Keratinocyte (primary cell): ENCODE measurements at regions not wholly inside any gene's neighbourhood (a gene's known extent, or its start where the extent isn't known, plus 50 kb on each side); places are given as distances from the start of the nearest gene placed in this dataset.

Source experiments
- DNase-seq: peaks from one replicate; pipeline ENCODE4 v3.0.0-alpha.2; 2011; ENCODE audit warnings: low read depth, missing footprints, low spot score
- FAIRE-seq: peaks from 2 replicates; lab custom pipeline; 2011; peaks lifted over from hg19 to GRCh38; lab: Jason Lieb, UNC
- H2AFZ ChIP-seq: 2 replicates; pipeline ENCODE4 v1.6.0; 2012; ENCODE audit warnings: low read length, control low read depth, inconsistent platforms; ENCODE audit not compliant: control insufficient read depth
- H3K27ac ChIP-seq: 2 replicates; pipeline ENCODE4 v1.5.1; 2011; ENCODE audit warnings: low read length; ENCODE audit not compliant: control insufficient read depth, insufficient read depth
- H3K27me3 ChIP-seq: 3 replicates; pipeline ENCODE4 v1.6.0; 2011; ENCODE audit warnings: low read length; ENCODE audit not compliant: control insufficient read depth, insufficient read depth; ENCODE audit errors: extremely low read depth
- H3K36me3 ChIP-seq, 2 experiments: 2 replicates in 1 of 2; 3 replicates in 1 of 2; pipeline ENCODE4 v1.5.1; 2011; ENCODE audit warnings: low read length in 2 of 2, mild to moderate bottlenecking in 1 of 2; ENCODE audit not compliant: control insufficient read depth in 2 of 2, insufficient read depth in 2 of 2; ENCODE audit errors: extremely low read depth in 1 of 2
- H3K4me1 ChIP-seq: 3 replicates; pipeline ENCODE4 v1.5.1; 2011; ENCODE audit warnings: low read length; ENCODE audit not compliant: control insufficient read depth, insufficient read depth; ENCODE audit errors: extremely low read depth
- H3K4me2 ChIP-seq: 3 replicates; pipeline ENCODE4 v1.6.0; 2011; ENCODE audit warnings: low read depth, low read length; ENCODE audit not compliant: control insufficient read depth, insufficient read depth; ENCODE audit errors: extremely low read depth
- H3K4me3 ChIP-seq, 3 experiments: fragments of 200-600 bp in 1 of 3; sonication (generic) in 1 of 3; 2 replicates in 2 of 3; 3 replicates in 1 of 3; pipeline ENCODE4 v1.5.1; 2011 to 2016; ENCODE audit warnings: low read length in 3 of 3, mild to moderate bottlenecking in 3 of 3, control low read depth in 2 of 3, inconsistent platforms in 1 of 3, low read depth in 1 of 3, mixed read lengths in 1 of 3, mixed run types in 1 of 3, moderate library complexity in 1 of 3; ENCODE audit not compliant: control insufficient read depth in 2 of 3, insufficient read depth in 2 of 3; ENCODE audit errors: extremely low read depth in 1 of 3
- H3K79me2 ChIP-seq: 2 replicates; pipeline ENCODE4 v1.6.0; 2012; ENCODE audit warnings: low read length; ENCODE audit not compliant: control insufficient read depth, insufficient read depth
- H3K9ac ChIP-seq: 3 replicates; pipeline ENCODE4 v1.6.0; 2011; ENCODE audit warnings: low read length; ENCODE audit not compliant: control insufficient read depth, insufficient read depth; ENCODE audit errors: extremely low read depth
- H3K9me1 ChIP-seq: 3 replicates; pipeline ENCODE4 v1.6.0; 2011; ENCODE audit warnings: low read length; ENCODE audit not compliant: control insufficient read depth, insufficient read depth; ENCODE audit errors: extremely low read depth
- H3K9me3 ChIP-seq: 2 replicates; pipeline ENCODE4 v1.5.1; 2012; ENCODE audit warnings: low read depth, low read length; ENCODE audit not compliant: control insufficient read depth
- H4K20me1 ChIP-seq: 3 replicates; pipeline ENCODE4 v1.6.0; 2011; ENCODE audit warnings: low read length; ENCODE audit not compliant: control insufficient read depth, insufficient read depth; ENCODE audit errors: extremely low read depth
- CTCF ChIP-seq, 3 experiments: IDR thresholded peaks in 1 of 3; conservative IDR thresholded peaks in 1 of 3; optimal IDR thresholded peaks in 1 of 3; 2 replicates in 2 of 3; 3 replicates in 1 of 3; pipeline versions ENCODE3 to v1.5.1; 2011; ENCODE audit warnings: low read length in 3 of 3, mild to moderate bottlenecking in 3 of 3, moderate library complexity in 2 of 3, control low read depth in 1 of 3, inconsistent platforms in 1 of 3; ENCODE audit not compliant: insufficient read depth in 2 of 3; ENCODE audit errors: extremely low read depth in 1 of 3
- EZH2 ChIP-seq: IDR thresholded peaks from one replicate; pipeline ENCODE4 v1.6.1; 2012; ENCODE audit warnings: inconsistent platforms, mild to moderate bottlenecking, low read length, moderate library complexity
- dilution Hi-C: fragments of 300-500 bp; cut with MboI; formaldehyde crosslinking; loops from one replicate; pipeline ENCODE4 v1.7.0; 2020; ENCODE audit warnings: low sequenced_read_pairs; ENCODE audit not compliant: extremely low pct_ligation_motif_present

DNA sequence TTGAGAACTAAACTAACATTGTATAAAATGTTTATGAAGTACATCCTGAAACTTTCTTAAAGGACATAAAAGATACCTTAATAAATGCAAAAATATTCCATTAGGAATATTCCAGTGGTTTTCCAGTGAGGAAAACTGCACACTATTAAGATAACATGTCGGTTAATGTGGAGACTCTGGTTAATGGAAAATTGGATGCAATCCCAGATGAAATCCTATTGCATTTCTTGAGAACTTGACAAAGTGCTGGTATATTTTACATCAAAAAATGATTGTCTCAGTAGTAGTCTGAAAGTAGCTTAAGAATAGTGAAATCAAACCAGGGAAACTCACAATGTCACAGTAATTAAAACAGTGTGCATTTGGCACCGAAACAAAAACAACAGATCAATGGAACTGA is 202.5 kb upstream of the MON1B start:
- Histone ChIP-seq H3K9ac (no peak overlapping the region), H4K20me1 (no peaks in the 10 kb centered on the region), H3K9me1 (no peaks in the 10 kb centered on the region), H3K27ac (no peak overlapping the region), H3K79me2 (no peaks in the 10 kb centered on the region), H3K4me2 (no peak overlapping the region), H3K9me3 (no peaks in the 10 kb centered on the region), H3K27me3 (no peaks in the 10 kb centered on the region), H3K4me3 (no peak overlapping the region), H3K36me3 (no peaks in the 10 kb centered on the region), H3K4me1 (no peaks in the 10 kb centered on the region), H2AFZ (no peak overlapping the region)
- DNase-seq (no peak), FAIRE-seq (no peak)
- TF ChIP-seq EZH2 (no peak), CTCF (optimal IDR thresholded peaks at IDR 0.05 in 1 of 3, IDR thresholded peaks at IDR 0.05 in 1 of 3, conservative IDR thresholded peaks at IDR 0.05 in 1 of 3; ENCODE audit: extremely low read depth in 1 of 3, insufficient read depth in 2 of 3, low read length in 3 of 3) (no peak)
- dilution Hi-C loops = no loop called here

GRCh38 chr16:77002644-77003043 is 188.3 kb upstream of the MON1B start:
- FAIRE-seq = no peak
- dilution Hi-C loops = no loop called here
- Histone ChIP-seq H4K20me1 (no peaks in the 10 kb centered on the region), H3K4me2 (no peak overlapping the region), H3K27ac (no peak overlapping the region), H3K79me2 (no peaks in the 10 kb centered on the region), H2AFZ (no peak overlapping the region), H3K27me3 (no peaks in the 10 kb centered on the region), H3K36me3 (no peaks in the 10 kb centered on the region), H3K9ac (no peak overlapping the region), H3K4me3 (no peak overlapping the region), H3K4me1 (no peaks in the 10 kb centered on the region), H3K9me3 (no peaks in the 10 kb centered on the region), H3K9me1 (no peaks in the 10 kb centered on the region)
- TF ChIP-seq EZH2 (no peak), CTCF (optimal IDR thresholded peaks at IDR 0.05 in 1 of 3, IDR thresholded peaks at IDR 0.05 in 1 of 3, conservative IDR thresholded peaks at IDR 0.05 in 1 of 3; ENCODE audit: extremely low read depth in 1 of 3, insufficient read depth in 2 of 3, low read length in 3 of 3) (no peak)
- DNase-seq = no peak
